ENCODE measurements at regions not wholly inside any gene's neighbourhood (a gene's known extent, or its start where the extent isn't known, plus 50 kb on each side); places are given as distances from the start of the nearest gene placed in this dataset.
A peak's percentile ranks its signal among the peaks of the same experiment; 100 is the strongest.
"Not testable (repeated sequence)": the region's sequence is repeated elsewhere in the genome, so short reads cannot be mapped to it uniquely, and the experiment has no call there.

DNA sequence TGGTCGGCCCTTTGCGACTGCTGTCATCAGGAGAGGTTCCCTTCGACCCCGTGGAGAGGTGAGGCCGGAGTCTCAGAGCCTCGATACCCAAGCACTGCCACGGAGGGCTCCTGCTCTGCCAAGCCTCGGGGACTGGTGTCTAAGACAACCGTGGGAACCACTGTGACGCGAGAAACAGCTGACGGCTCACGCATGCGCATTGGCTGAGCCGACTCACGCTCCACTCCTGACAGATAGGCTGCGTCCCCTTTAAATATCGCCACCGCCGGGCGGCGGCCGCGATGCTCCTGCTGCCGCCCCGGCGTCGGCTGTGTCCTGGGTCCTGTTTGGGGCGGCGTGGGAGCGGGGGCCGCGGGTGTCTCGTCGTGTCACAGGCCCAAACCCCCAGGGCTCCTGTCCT is 708.9 kb upstream of the TPTE start:
- not testable (repeated sequence) for H3K36me3 Mint-ChIP-seq (ENCODE audit: unreplicated experiment); H3K4me3 Mint-ChIP-seq (ENCODE audit: unreplicated experiment); H3K9me3 Mint-ChIP-seq (ENCODE audit: unreplicated experiment); H3K27ac Mint-ChIP-seq (ENCODE audit: unreplicated experiment); DNase-seq (ENCODE audit: extremely low spot score, unreplicated experiment); H3K4me1 Mint-ChIP-seq (ENCODE audit: unreplicated experiment); H3K27me3 Mint-ChIP-seq (ENCODE audit: unreplicated experiment)

DNA sequence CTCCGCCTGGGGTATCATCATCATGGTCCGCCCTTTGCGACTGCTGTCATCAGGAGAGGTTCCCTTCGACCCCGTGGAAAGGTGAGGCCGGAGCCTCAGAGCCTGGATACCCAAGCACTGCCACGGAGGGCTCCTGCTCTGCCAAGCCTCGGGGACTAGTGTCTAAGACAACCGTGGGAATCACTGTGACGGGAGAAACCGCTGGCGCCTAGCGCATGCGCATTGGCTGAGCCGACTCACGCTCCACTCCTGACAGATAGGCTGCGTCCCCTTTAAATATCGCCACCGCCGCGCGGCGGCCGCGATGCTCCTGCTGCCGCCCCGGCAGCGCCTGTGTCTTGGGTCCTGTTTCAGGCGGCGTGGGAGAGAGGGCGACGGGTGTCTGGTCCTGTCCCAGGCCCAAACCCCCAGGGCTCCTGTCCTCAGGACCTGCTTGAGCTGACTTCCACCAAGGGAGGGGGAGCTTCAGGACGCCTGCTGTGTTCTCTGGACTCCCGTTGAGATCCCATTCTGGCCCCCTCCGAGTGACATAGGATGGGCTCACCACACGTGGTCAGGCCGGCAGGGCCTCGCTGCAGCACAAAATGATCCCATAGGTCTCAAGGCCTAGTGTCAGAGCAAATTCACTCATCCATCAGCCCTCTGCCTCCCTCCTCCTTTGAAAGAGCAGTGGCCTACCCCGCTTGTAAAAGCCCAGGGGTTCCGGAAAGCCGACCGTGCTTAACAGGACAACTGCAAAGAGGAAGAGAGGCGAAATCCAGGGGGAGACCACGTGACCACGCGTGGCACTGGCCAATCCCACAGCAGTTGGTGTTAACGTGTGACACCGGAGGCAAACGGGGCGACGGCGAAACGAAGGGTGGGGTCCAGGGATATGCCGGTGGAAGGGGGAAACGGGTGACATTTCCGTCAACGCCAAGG is 707.2 kb upstream of the TPTE start:
- H3K4me1 Mint-ChIP-seq (ENCODE audit: unreplicated experiment); H3K27ac Mint-ChIP-seq (ENCODE audit: unreplicated experiment); H3K27me3 Mint-ChIP-seq (ENCODE audit: unreplicated experiment); H3K9me3 Mint-ChIP-seq (ENCODE audit: unreplicated experiment); H3K36me3 Mint-ChIP-seq (ENCODE audit: unreplicated experiment); H3K4me3 Mint-ChIP-seq (ENCODE audit: unreplicated experiment): not testable (repeated sequence)
- peak; percentile 92 for DNase-seq (ENCODE audit: extremely low spot score, unreplicated experiment)

DNA sequence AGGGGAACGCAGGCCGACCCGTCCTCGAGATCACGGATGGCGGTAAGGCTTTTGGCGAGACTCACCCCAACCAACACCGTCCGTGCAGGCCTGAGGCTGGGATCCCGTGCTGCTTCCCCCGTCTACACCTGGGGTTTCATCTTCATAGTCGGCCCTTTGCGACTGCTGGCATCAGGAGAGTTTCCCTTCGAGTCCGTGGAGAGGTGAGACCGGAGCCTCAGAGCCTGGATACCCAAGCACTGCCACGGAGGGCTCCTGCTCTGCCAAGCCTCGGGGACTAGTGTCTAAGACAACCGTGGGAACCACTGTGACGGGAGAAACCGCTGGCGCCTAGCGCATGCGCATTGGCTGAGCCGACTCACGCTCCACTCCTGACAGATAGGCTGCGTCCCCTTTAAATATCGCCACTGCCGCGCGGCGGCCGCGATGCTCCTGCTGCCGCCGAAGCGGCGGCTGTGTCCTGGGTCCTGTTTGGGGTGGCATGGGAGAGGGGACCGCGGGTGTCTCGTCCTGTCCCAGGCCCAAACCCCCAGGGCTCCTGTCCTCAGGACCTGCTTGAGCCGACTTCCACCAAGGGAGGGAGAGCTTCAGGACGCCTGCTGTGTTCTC is 706.1 kb upstream of the TPTE start:
- H3K4me3 Mint-ChIP-seq (ENCODE audit: unreplicated experiment); H3K27me3 Mint-ChIP-seq (ENCODE audit: unreplicated experiment); H3K27ac Mint-ChIP-seq (ENCODE audit: unreplicated experiment); H3K4me1 Mint-ChIP-seq (ENCODE audit: unreplicated experiment); DNase-seq (ENCODE audit: extremely low spot score, unreplicated experiment); H3K36me3 Mint-ChIP-seq (ENCODE audit: unreplicated experiment); H3K9me3 Mint-ChIP-seq (ENCODE audit: unreplicated experiment): not testable (repeated sequence)

DNA sequence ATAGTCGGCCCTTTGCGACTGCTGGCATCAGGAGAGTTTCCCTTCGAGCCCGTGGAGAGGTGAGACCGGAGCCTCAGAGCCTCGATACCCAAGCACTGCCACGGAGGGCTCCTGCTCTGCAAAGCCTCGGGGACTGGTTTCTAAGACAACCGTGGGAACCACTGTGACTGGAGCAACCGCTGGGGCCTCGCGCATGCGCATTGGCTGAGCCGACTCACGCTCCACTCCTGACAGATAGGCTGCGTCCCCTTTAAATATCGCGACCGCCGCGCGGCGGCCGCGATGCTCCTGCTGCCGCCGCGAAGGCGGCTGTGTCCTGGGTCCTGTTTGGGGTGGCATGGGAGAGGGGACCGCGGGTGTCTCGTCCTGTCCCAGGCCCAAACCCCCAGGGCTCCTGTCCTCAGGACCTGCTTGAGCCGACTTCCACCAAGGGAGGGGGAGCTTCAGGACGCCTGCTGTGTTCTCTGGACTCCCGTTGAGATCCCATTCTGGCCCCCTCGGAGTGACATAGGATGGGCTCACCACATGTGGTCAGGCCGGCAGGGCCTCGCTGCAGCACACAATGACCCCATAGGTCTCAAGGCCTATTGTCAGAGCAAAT is 704.5 kb upstream of the TPTE start:
- H3K27me3 Mint-ChIP-seq (ENCODE audit: unreplicated experiment); DNase-seq (ENCODE audit: extremely low spot score, unreplicated experiment); H3K4me3 Mint-ChIP-seq (ENCODE audit: unreplicated experiment); H3K9me3 Mint-ChIP-seq (ENCODE audit: unreplicated experiment); H3K27ac Mint-ChIP-seq (ENCODE audit: unreplicated experiment); H3K4me1 Mint-ChIP-seq (ENCODE audit: unreplicated experiment); H3K36me3 Mint-ChIP-seq (ENCODE audit: unreplicated experiment): not testable (repeated sequence)

DNA sequence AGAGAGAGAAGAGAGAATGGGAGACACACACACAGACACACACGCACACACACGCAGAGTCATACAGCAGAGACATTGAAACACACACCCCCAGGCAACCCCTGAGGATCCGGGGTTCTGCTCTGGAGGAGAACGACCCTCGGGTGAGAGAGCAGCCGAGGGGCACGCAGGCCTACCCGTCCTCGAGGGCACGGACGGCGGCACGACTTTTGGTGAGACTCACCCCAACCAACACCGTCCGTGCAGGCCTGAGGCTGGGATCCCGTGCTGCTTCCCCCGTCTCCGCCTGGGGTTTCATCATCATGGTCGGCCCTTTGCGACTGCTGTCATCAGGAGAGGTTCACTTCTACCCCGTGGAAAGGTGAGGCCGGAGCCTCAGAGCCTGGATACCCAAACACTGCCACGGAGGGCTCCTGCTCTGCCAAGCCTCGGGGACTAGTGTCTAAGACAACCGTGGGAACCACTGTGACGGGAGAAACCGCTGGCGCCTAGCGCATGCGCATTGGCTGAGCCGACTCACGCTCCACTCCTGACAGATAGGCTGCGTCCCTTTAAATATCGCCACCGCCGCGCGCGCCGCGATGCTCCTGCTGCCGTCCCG is 703.4 kb upstream of the TPTE start:
- not testable (repeated sequence) for H3K27ac Mint-ChIP-seq (ENCODE audit: unreplicated experiment); H3K27me3 Mint-ChIP-seq (ENCODE audit: unreplicated experiment); DNase-seq (ENCODE audit: extremely low spot score, unreplicated experiment)

GRCh38 chr21:9819549-9820192 is 701.7 kb upstream of the TPTE start:
- H3K4me3 Mint-ChIP-seq (ENCODE audit: unreplicated experiment); DNase-seq (ENCODE audit: extremely low spot score, unreplicated experiment); H3K27ac Mint-ChIP-seq (ENCODE audit: unreplicated experiment); H3K4me1 Mint-ChIP-seq (ENCODE audit: unreplicated experiment); H3K9me3 Mint-ChIP-seq (ENCODE audit: unreplicated experiment); H3K36me3 Mint-ChIP-seq (ENCODE audit: unreplicated experiment); H3K27me3 Mint-ChIP-seq (ENCODE audit: unreplicated experiment): not testable (repeated sequence)

More for the DNA sequence above, 703.4 kb upstream of the TPTE start:
- not testable (repeated sequence) for H3K4me1 Mint-ChIP-seq (ENCODE audit: unreplicated experiment); H3K36me3 Mint-ChIP-seq (ENCODE audit: unreplicated experiment); H3K4me3 Mint-ChIP-seq (ENCODE audit: unreplicated experiment); H3K9me3 Mint-ChIP-seq (ENCODE audit: unreplicated experiment)

- not testable (repeated sequence) for H3K4me1 Mint-ChIP-seq (ENCODE audit: unreplicated experiment); H3K27ac Mint-ChIP-seq (ENCODE audit: unreplicated experiment); H3K4me3 Mint-ChIP-seq (ENCODE audit: unreplicated experiment); H3K36me3 Mint-ChIP-seq (ENCODE audit: unreplicated experiment); DNase-seq (ENCODE audit: extremely low spot score, unreplicated experiment); H3K9me3 Mint-ChIP-seq (ENCODE audit: unreplicated experiment); H3K27me3 Mint-ChIP-seq (ENCODE audit: unreplicated experiment)
Measured at GRCh38 chr21:9820579-9820978, 700.8 kb upstream of the TPTE start.

DNA sequence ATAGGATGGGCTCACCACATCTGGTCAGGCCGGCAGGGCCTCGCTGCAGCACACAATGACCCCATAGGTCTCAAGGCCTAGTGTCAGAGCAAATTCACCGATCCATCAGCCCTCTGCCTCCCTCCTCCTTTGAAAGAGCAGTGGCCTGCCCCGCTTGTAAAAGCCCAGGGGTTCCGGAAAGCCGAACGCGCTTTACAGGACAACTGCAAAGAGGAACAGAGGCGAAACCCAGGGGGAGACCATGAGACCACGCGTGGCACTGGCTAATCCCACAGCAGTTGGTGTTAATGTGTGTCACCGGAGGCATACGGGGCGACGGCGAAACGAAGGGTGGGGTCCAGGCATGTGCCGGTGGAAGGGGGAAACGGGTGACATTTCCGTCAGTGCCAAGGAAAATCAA is 699.9 kb upstream of the TPTE start:
- H3K4me1 Mint-ChIP-seq (ENCODE audit: unreplicated experiment); H3K36me3 Mint-ChIP-seq (ENCODE audit: unreplicated experiment); H3K9me3 Mint-ChIP-seq (ENCODE audit: unreplicated experiment); DNase-seq (ENCODE audit: extremely low spot score, unreplicated experiment); H3K27me3 Mint-ChIP-seq (ENCODE audit: unreplicated experiment); H3K4me3 Mint-ChIP-seq (ENCODE audit: unreplicated experiment); H3K27ac Mint-ChIP-seq (ENCODE audit: unreplicated experiment): not testable (repeated sequence)

- not testable (repeated sequence) for H3K27me3 Mint-ChIP-seq (ENCODE audit: unreplicated experiment); H3K9me3 Mint-ChIP-seq (ENCODE audit: unreplicated experiment); H3K4me3 Mint-ChIP-seq (ENCODE audit: unreplicated experiment); H3K27ac Mint-ChIP-seq (ENCODE audit: unreplicated experiment); H3K36me3 Mint-ChIP-seq (ENCODE audit: unreplicated experiment); H3K4me1 Mint-ChIP-seq (ENCODE audit: unreplicated experiment); DNase-seq (ENCODE audit: extremely low spot score, unreplicated experiment)
Measured at GRCh38 chr21:9822093-9822820, 699.1 kb upstream of the TPTE start.

DNA sequence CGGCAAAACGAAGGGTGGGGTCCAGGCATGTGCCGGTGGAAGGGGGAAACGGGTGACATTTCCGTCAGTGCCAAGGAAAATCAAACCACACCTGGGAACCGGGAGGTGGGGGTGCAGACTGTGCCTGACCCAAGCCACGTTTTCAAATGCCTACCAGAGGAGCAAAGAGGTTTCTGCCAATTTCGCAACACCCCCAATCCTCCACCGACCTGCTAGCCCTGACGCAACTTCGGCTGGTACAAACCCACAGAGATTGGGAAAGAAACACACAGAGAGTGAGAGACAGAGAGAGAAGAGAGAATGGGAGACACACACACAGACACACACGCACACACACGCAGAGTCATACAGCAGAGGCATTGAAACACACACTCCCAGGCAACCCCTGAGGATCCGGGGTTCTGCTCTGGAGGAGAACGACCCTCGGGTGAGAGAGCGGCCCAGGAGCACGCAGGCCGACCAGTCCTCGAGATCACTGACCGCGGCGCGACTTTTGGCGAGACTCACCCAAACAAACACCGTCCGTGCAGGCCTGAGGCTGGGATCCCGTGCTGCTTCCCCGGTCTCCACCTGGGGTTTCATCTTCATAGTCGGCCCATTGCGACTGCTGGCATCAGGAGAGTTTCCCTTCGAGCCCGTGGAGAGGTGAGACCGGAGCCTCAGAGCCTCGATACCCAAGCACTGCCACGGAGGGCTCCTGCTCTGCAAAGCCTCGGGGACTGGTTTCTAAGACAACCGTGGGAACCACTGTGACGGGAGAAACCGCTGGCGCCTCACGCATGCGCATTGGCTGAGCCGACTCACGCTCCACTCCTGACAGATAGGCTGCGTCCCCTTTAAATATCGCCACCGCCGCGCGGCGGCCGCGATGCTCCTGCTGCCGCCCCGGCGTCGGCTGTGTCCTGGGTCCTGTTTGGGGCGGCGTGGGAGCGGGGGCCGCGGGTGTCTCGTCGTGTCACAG is 697.9 kb upstream of the TPTE start:
- peak; percentile 95 for DNase-seq (ENCODE audit: extremely low spot score, unreplicated experiment)
- H3K27me3 Mint-ChIP-seq (ENCODE audit: unreplicated experiment); H3K36me3 Mint-ChIP-seq (ENCODE audit: unreplicated experiment); H3K4me1 Mint-ChIP-seq (ENCODE audit: unreplicated experiment); H3K27ac Mint-ChIP-seq (ENCODE audit: unreplicated experiment); H3K9me3 Mint-ChIP-seq (ENCODE audit: unreplicated experiment); H3K4me3 Mint-ChIP-seq (ENCODE audit: unreplicated experiment): not testable (repeated sequence)
